ENCODE measurements at regions not wholly inside any gene's neighbourhood (a gene's known extent, or its start where the extent isn't known, plus 50 kb on each side); places are given as distances from the start of the nearest gene placed in this dataset.
"Not testable (repeated sequence)": the region's sequence is repeated elsewhere in the genome, so short reads cannot be mapped to it uniquely, and the experiment has no call there.

DNA sequence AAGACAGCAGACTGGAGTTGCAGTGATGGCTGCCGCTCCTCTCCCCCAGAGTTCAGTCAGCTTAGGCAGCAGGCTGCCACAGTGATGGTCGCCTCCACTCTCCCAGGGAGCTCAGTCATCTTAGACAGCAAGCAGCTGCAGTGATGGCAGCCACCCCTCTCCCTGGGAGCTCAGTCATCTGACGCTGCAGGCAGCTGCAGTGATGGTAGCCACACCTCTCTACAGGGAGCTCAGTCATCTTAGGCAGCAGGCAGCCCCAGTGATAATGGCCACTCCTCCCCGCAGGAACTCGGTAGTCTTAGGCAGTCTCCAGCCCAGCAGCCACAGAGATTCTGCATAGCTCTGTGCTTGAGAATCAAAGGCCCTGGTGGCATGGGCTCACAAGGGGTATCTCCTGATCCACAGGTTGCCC is 582.7 kb downstream of the DTWD2 start:
- TF ChIP-seq, protein P1, sequence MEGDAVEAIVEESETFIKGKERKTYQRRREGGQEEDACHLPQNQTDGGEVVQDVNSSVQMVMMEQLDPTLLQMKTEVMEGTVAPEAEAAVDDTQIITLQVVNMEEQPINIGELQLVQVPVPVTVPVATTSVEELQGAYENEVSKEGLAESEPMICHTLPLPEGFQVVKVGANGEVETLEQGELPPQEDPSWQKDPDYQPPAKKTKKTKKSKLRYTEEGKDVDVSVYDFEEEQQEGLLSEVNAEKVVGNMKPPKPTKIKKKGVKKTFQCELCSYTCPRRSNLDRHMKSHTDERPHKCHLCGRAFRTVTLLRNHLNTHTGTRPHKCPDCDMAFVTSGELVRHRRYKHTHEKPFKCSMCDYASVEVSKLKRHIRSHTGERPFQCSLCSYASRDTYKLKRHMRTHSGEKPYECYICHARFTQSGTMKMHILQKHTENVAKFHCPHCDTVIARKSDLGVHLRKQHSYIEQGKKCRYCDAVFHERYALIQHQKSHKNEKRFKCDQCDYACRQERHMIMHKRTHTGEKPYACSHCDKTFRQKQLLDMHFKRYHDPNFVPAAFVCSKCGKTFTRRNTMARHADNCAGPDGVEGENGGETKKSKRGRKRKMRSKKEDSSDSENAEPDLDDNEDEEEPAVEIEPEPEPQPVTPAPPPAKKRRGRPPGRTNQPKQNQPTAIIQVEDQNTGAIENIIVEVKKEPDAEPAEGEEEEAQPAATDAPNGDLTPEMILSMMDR (IDR thresholded peaks at IDR 0.05): no peak
- TF ChIP-seq POLR2AphosphoS5 (IDR thresholded peaks at IDR 0.05): no peak
- no peak for TF ChIP-seq POLR2A (IDR thresholded peaks at IDR 0.05)
- Histone ChIP-seq H3K9me3 (no peaks in the 10 kb centered on the region), H3K36me3 (no peaks in the 10 kb centered on the region), H3K4me1 (replicated peaks) (no peaks in the 10 kb centered on the region), H3K27me3 (replicated peaks; ENCODE audit: insufficient read depth) (no peaks in the 10 kb centered on the region), H3K4me3 (no peak overlapping the region), H3K27ac (no peak overlapping the region)
- WGBS: 58% methylated on average over 5 of the region's 5 CpGs
- no peak for DNase-seq (ENCODE audit: low spot score)
- intact Hi-C loops (cut with DNase I): no loop called here

- no peak overlapping the region for H3K4me3 ChIP-seq
- no peaks in the 10 kb centered on the region for H3K9me3 ChIP-seq
- WGBS: 90% methylated on average over 4 of the region's 4 CpGs
- H3K36me3 ChIP-seq: no peaks in the 10 kb centered on the region
- no peaks in the 10 kb centered on the region for H3K4me1 ChIP-seq (replicated peaks)
- no peaks in the 10 kb centered on the region for H3K27me3 ChIP-seq (replicated peaks; ENCODE audit: insufficient read depth)
- H3K27ac ChIP-seq: no peak overlapping the region
- DNase-seq (ENCODE audit: low spot score): no peak
- TF ChIP-seq, protein P1 (IDR thresholded peaks at IDR 0.05): no peak
- TF ChIP-seq POLR2A (IDR thresholded peaks at IDR 0.05): no peak
- no peak for TF ChIP-seq POLR2AphosphoS5 (IDR thresholded peaks at IDR 0.05)
- intact Hi-C loops (cut with DNase I): no loop called here
Observed at GRCh38 chr5:118397236-118397635, 591.1 kb downstream of the DTWD2 start.

DNA sequence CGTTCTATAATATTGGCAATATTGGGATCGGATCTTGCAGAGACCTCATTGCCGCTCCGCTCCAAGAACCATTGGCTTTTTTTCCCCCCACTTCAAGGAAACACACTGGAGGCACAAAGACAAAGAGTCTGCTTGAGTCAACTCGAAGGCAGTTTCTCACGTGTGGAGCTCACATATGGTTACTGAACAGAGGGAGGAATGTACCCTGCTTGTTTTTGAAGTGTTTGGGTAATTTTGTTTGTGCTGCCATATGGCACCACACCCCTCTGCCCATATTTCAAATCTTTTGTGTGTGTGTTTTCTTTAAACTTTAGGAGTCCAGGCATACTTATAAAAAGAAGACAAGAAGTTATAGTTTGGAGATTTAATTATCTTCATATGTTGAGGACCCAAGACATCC is 595.9 kb downstream of the DTWD2 start:
- Histone ChIP-seq H3K4me3 (no peak overlapping the region), H3K4me1 (replicated peaks) (no peaks in the 10 kb centered on the region), H3K36me3 (no peaks in the 10 kb centered on the region), H3K9me3 (no peaks in the 10 kb centered on the region), H3K27ac (no peak overlapping the region), H3K27me3 (replicated peaks; ENCODE audit: insufficient read depth) (no peaks in the 10 kb centered on the region)
- intact Hi-C loops (cut with DNase I): no loop called here
- WGBS: 88% methylated on average over 6 of the region's 6 CpGs
- DNase-seq (ENCODE audit: low spot score): no peak
- TF ChIP-seq POLR2A (IDR thresholded peaks at IDR 0.05) (no peak), POLR2AphosphoS5 (IDR thresholded peaks at IDR 0.05) (no peak)
- TF ChIP-seq, protein P1 (IDR thresholded peaks at IDR 0.05): no peak

DNA sequence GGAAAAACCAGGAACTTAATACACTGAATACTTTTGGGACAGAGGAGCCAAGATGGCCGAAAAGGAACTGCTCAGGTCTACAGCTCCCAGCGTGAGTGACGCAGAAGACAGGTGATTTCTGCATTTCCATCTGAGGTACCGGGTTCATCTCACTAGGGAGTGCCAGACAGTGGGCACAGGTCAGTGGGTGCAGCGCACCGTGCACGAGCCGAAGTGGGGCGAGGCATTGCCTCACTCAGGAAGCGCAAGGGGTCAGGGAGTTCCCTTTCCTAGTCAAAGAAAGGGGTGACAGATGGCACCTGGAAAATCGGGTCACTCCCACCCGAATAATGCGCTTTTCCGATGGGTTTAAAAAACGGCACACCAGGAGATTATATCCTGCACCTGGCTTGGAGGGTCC is 605.4 kb downstream of the DTWD2 start:
- H3K36me3 ChIP-seq; H3K27ac ChIP-seq; H3K9me3 ChIP-seq; DNase-seq (ENCODE audit: low spot score); H3K4me3 ChIP-seq; intact Hi-C loops (cut with DNase I); H3K4me1 ChIP-seq (replicated peaks); H3K27me3 ChIP-seq (replicated peaks; ENCODE audit: insufficient read depth): not testable (repeated sequence)
- WGBS: 99% methylated on average over 15 of the region's 15 CpGs

DNA sequence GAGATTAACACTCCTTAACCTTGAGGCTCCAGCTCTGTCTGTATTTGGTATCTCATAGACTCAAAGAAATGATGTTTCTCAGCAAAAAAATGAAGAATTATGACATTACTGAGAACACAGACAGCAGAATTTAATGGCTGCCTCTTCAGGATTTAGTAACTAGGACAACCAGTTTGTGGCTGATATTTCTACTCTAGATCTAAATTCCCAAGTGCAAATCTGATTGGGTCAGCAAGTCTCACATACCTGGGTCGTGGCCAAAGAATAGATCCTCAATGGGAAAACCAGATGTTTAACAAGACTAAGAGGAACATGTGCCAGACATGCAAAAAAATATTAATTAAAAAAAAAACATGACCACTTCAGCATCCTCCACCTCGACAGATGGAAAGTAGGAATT is 608.9 kb downstream of the DTWD2 start:
- Histone ChIP-seq H3K4me1 (replicated peaks) (no peaks in the 10 kb centered on the region), H3K4me3 (no peak overlapping the region), H3K36me3 (no peaks in the 10 kb centered on the region), H3K9me3 (no peaks in the 10 kb centered on the region), H3K27me3 (replicated peaks; ENCODE audit: insufficient read depth) (no peaks in the 10 kb centered on the region), H3K27ac (no peak overlapping the region)
- no peak for TF ChIP-seq POLR2A (IDR thresholded peaks at IDR 0.05)
- TF ChIP-seq, protein P1 (IDR thresholded peaks at IDR 0.05): no peak
- no peak for TF ChIP-seq POLR2AphosphoS5 (IDR thresholded peaks at IDR 0.05)
- intact Hi-C loops (cut with DNase I): no loop called here
- DNase-seq (ENCODE audit: low spot score): no peak
- WGBS: 83% methylated on average over 2 of the region's 2 CpGs
